ENCODE measurements at regions not wholly inside any gene's neighbourhood (a gene's known extent, or its start where the extent isn't known, plus 50 kb on each side); places are given as distances from the start of the nearest gene placed in this dataset.

- no peak for TF ChIP-seq CTCF (conservative IDR thresholded peaks at IDR 0.05 in 1 of 2, IDR thresholded peaks at IDR 0.05 in 1 of 2; ENCODE audit: low read depth in 1 of 2, low read length in 2 of 2)
- no peak for TF ChIP-seq EZH2 (IDR thresholded peaks at IDR 0.05; ENCODE audit: low read length, missing control alignments)
Measured at GRCh38 chr5:21154526-21154925, 1166.5 kb upstream of the CDH18 start.

Measured in fibroblast of lung (primary cell).